ENCODE measurements at regions not wholly inside any gene's neighbourhood (a gene's known extent, or its start where the extent isn't known, plus 50 kb on each side); places are given as distances from the start of the nearest gene placed in this dataset.
"Not testable (repeated sequence)": the region's sequence is repeated elsewhere in the genome, so short reads cannot be mapped to it uniquely, and the experiment has no call there.

DNA sequence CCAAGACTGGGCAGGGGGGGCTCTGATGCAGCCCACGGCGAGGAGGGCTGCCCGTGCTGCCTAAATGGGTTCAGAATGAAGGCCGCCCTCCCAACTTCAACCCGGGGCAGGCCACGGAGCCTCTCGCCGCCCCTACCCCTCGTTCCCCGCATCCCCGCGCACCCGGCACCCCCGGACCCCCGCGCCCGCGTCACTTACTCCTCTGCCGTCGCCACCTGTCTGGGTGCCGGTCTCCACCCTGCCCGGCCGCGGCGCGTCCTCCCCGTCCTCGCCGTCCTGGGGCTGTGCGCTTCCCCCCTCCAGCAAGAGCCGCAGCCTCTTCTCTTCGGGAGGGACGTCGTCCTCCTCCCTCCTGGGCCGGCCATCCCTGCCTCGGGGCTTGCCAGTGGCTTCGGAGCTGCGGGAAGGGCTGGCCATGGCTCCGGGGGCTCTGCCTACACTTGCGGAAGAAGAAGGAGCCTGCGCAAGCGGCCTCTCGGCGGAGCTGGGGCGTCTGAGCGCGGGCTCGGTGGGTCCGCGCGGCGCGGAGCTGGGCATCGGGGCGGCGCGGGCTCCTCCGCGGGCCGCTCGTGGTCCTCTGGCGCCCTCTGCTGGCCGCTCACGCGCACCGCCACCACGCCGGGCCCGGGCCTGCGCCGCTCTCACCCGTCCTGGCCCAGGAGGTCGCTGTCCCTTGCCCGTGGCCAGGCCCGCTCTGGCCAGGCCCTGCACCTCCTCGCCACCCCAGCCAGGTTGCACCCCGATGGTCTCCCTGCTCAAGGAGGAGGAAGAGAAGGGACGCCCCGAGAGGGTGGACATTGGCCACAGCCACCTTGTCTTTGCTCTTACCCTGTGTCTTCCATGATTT, 59.3 kb upstream of the CLEC6A start:
- not testable (repeated sequence) for H3K27ac ChIP-seq (ENCODE audit: low read length); H3K36me3 ChIP-seq (ENCODE audit: insufficient read depth, low read depth, low read length); H3K27me3 ChIP-seq (ENCODE audit: insufficient read depth, low read length); H3K9ac ChIP-seq (ENCODE audit: low read depth, low read length); H3K9me3 ChIP-seq (ENCODE audit: insufficient read depth, low read depth, low read length); H3K4me1 ChIP-seq (ENCODE audit: insufficient read depth, low read length)
- peak overlapping the region; percentile 59 for H3K4me3 ChIP-seq (ENCODE audit: low read length)

DNA sequence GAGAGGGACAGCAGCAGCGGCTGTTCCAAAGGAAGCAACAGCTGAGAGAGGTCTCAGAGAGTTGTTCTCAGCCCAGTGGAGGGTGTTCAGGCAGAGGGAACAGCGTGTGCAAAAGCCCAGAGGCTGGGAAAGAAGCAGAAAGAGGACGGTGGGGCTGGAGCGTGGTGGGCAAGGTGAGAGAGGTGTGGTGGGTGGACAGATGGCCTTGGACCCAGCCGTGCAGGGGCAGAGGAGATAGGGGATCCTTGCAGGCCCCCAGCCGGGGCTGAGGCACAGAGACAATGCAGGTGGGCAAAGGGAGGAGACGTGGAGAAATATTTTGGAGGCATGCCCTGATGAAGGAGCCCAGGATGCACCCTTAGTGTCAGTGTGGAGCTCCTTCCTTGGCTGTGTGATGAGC, 58.4 kb upstream of the CLEC6A start:
- not testable (repeated sequence) for H3K27me3 ChIP-seq (ENCODE audit: insufficient read depth, low read length); H3K27ac ChIP-seq (ENCODE audit: low read length); H3K9ac ChIP-seq (ENCODE audit: low read depth, low read length); H3K4me3 ChIP-seq (ENCODE audit: low read length); H3K4me1 ChIP-seq (ENCODE audit: insufficient read depth, low read length); H3K36me3 ChIP-seq (ENCODE audit: insufficient read depth, low read depth, low read length); H3K9me3 ChIP-seq (ENCODE audit: insufficient read depth, low read depth, low read length)

- H3K36me3 ChIP-seq (ENCODE audit: insufficient read depth, low read depth, low read length); H3K9me3 ChIP-seq (ENCODE audit: insufficient read depth, low read depth, low read length); H3K27ac ChIP-seq (ENCODE audit: low read length); H3K27me3 ChIP-seq (ENCODE audit: insufficient read depth, low read length); H3K9ac ChIP-seq (ENCODE audit: low read depth, low read length); H3K4me3 ChIP-seq (ENCODE audit: low read length); H3K4me1 ChIP-seq (ENCODE audit: insufficient read depth, low read length): not testable (repeated sequence)
These were observed 56.2 kb upstream of the CLEC6A start for GRCh38 chr12:8399496-8400034.

DNA sequence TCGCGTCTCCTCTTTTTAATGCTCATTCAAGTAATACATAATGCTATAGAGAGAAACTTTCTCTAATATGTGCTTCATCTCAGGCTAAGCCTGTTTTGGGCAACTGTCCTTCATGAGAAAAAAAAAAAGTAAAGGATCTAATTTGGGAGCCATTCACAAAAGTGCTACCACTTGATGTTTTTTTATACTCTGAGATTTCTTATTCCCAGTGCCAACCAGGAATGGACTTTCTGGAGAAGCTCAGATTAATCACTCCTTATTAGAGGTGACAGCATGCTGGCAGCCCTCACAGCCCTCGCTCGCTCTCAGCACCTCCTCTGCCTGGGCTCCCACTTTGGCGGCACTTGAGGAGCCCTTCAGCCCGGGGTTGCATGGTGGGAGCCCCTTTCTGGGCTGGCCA, 51.9 kb upstream of the CLEC6A start:
- not testable (repeated sequence) for H3K4me1 ChIP-seq (ENCODE audit: insufficient read depth, low read length); H3K9me3 ChIP-seq (ENCODE audit: insufficient read depth, low read depth, low read length)

DNA sequence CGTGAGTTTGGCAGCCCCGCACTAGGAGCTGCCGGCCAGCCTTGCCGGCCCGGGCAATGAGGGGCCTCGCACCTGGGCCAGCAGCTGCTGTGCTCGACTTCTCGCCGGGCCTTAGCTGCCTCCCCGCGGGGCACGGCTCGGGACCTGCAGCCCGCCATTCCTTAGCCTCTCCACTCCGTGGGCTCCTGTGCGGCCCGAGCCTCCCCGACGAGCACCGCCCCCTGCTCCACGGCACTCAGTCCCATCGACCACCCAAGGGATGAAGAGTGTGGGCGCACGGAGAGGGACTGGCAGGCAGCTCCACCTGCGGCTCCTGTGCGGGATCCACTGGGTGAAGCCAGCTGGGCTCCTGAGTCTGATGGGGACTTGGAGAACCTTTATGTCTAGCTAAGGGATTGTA, 51.4 kb upstream of the CLEC6A start:
- H3K9me3 ChIP-seq (ENCODE audit: insufficient read depth, low read depth, low read length); H3K27me3 ChIP-seq (ENCODE audit: insufficient read depth, low read length); H3K9ac ChIP-seq (ENCODE audit: low read depth, low read length); H3K27ac ChIP-seq (ENCODE audit: low read length); H3K36me3 ChIP-seq (ENCODE audit: insufficient read depth, low read depth, low read length); H3K4me3 ChIP-seq (ENCODE audit: low read length); H3K4me1 ChIP-seq (ENCODE audit: insufficient read depth, low read length): not testable (repeated sequence)

More for the DNA sequence above, 51.9 kb upstream of the CLEC6A start:
- H3K4me3 ChIP-seq (ENCODE audit: low read length); H3K36me3 ChIP-seq (ENCODE audit: insufficient read depth, low read depth, low read length); H3K27ac ChIP-seq (ENCODE audit: low read length); H3K27me3 ChIP-seq (ENCODE audit: insufficient read depth, low read length); H3K9ac ChIP-seq (ENCODE audit: low read depth, low read length): not testable (repeated sequence)
